ENCODE measurements at regions not wholly inside any gene's neighbourhood (a gene's known extent, or its start where the extent isn't known, plus 50 kb on each side); places are given as distances from the start of the nearest gene placed in this dataset.

DNA sequence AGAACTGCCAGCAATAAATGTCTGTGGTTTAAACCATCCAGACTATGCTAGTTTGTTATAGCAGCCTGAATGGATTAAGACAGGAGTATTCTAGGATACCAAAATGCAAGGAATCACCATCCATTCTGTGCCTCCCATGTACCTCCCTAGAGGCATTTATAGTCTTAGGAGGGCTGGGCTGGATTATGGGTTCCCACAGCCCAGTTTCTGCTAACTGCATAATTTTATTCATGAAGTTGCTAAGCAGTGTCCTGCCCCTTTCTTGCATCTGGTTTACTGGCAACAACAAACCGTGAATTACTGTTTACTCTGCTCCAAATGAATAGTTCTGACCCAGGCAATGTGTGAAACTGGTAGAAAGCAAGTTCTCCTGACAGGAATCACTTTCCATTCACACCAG is 67.1 kb upstream of the PRKX start:
- DNase-seq (ENCODE audit: low read depth), result no peak

DNA sequence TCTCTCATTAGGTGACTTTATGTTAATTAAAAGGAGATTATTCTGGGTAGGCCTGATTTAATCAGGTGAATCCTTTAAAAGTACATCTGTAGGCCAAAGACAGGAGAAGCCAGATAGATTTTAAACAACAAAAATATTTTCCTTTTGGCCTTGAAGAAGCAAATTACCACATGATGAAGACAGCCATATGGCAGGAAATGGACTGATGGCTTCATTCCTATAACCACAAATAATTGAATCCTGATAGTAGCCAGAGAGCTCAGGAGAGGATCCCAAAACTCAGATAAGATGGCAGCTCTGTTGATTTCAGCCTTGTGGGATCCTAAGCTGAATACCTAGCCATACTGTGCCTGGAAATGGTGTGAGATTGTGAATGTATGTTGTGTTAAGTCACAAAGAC is 66.1 kb upstream of the PRKX start:
- DNase-seq (ENCODE audit: low read depth), result no peak

DNA sequence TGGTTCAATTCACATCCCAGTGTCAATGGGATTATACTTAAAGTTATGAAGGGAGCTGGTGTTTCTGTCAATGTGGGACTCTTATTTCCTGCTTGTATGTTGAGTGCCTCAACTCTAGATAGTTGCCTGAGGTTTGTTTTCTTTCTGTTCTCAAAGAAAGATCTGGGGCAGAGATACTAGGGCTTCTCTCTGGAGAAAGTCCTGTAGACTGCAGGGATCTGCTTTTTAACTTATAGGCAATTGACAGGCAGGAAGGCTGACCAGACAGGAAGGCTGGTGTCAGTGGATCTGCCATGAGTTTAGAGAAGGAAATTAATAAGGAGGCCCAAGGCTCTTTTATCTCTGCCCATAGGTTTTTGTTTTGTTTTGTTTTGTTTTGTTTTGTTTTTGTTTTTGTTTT is 64.0 kb upstream of the PRKX start:
- DNase-seq (ENCODE audit: low read depth), result no peak

DNA sequence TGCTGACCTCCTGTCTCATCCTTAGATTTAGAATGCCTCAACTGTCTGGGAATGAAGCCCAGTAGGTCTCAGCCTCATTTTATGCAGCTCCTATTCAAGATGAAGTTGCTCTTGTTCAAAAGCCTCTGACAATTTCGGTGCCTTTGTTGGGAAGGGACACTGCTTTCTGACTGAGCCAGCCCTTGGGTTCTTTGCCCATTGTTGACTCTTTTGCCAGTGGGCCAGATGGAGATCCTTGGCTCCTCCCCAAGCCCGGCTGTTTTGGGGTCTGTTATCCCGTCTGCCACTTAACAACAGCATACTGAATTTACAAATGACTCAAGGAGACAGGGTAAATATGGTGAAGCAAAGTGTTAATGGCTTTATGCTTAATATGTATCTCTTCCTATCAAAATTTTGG is 58.3 kb upstream of the PRKX start:
- DNase-seq (ENCODE audit: low read depth), result no peak

DNA sequence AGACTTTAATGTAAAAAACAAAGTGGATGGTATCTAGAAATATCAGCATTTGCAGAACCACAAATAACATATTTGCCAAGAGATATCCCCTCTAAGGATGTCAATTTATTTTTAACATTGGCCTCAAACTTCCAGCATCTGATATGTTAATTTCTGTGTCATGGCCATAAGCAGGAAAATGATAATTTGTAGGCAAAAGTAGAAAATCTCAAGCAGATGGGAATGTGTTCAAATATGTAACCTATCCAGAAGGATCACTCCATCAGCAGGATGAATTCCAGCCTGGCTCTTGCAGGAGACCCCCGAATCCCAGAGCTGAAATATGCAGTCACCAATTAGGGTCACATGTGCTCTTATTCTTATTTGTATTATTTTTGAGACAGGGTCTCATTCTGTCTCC is 55.4 kb upstream of the PRKX start:
- no peak for DNase-seq (ENCODE audit: low read depth)

Data from activated T-cell treated with anti-CD3 and anti-CD28 coated beads for 24 hours (primary cell).